H9 (cell line): ENCODE measurements at regions not wholly inside any gene's neighbourhood (a gene's known extent, or its start where the extent isn't known, plus 50 kb on each side); places are given as distances from the start of the nearest gene placed in this dataset.

Experiments used
- DNase-seq: peaks from one replicate; pipeline ENCODE4 v3.0.0-alpha.2; 2017
- H2AFZ ChIP-seq: one replicate; pipeline ENCODE4 v1.6.1; 2013; ENCODE audit warnings: mild to moderate bottlenecking, low read length, control low read depth, moderate library complexity
- H2AK5ac ChIP-seq: 2 replicates; pipeline ENCODE4 v1.6.1; 2013; ENCODE audit warnings: low read length, control low read depth, mixed read lengths; ENCODE audit not compliant: insufficient read length
- H2BK120ac ChIP-seq: one replicate; pipeline ENCODE4 v1.6.1; 2013; ENCODE audit warnings: low read depth, mild to moderate bottlenecking, low read length, control low read depth, inconsistent platforms; ENCODE audit not compliant: poor library complexity, severe bottlenecking
- H2BK12ac ChIP-seq: 2 replicates; pipeline ENCODE4 v1.6.1; 2013; ENCODE audit warnings: low read length, control low read depth, mixed read lengths, low read depth; ENCODE audit not compliant: insufficient read length
- H2BK15ac ChIP-seq: 2 replicates; pipeline ENCODE4 v1.6.1; 2013; ENCODE audit warnings: low read depth, low read length, control low read depth
- H2BK20ac ChIP-seq: one replicate; pipeline ENCODE4 v1.6.1; 2013; ENCODE audit warnings: low read depth, mild to moderate bottlenecking, low read length, control low read depth, inconsistent platforms; ENCODE audit not compliant: poor library complexity, severe bottlenecking
- H2BK5ac ChIP-seq: 2 replicates; pipeline ENCODE4 v1.6.1; 2013; ENCODE audit warnings: low read length, control low read depth, mixed read lengths; ENCODE audit not compliant: insufficient read length
- H3K14ac ChIP-seq: 2 replicates; pipeline ENCODE4 v1.6.1; 2013; ENCODE audit warnings: low read length, control low read depth; ENCODE audit not compliant: insufficient read depth
- H3K18ac ChIP-seq: 2 replicates; pipeline ENCODE4 v1.6.1; 2013; ENCODE audit warnings: low read depth, mild to moderate bottlenecking, mixed read lengths, low read length, control low read depth; ENCODE audit not compliant: insufficient read length
- H3K23ac ChIP-seq: 2 replicates; pipeline ENCODE4 v1.6.1; 2013; ENCODE audit warnings: low read length, control low read depth, mixed read lengths, low read depth; ENCODE audit not compliant: insufficient read length
- H3K23me2 ChIP-seq: 2 replicates; pipeline ENCODE4 v1.6.1; 2013; ENCODE audit warnings: low read depth, mild to moderate bottlenecking, mixed read lengths, low read length, control low read depth; ENCODE audit not compliant: insufficient read length, poor library complexity, severe bottlenecking
- H3K27ac ChIP-seq: 2 replicates; pipeline ENCODE4 v1.5.1; 2013; ENCODE audit warnings: low read length, control low read depth, mixed read lengths, low read depth; ENCODE audit not compliant: insufficient read length
- H3K27me3 ChIP-seq: 2 replicates; pipeline ENCODE4 v1.6.1; 2013; ENCODE audit warnings: low read length, control low read depth, inconsistent platforms; ENCODE audit not compliant: insufficient read depth
- H3K4ac ChIP-seq: 2 replicates; pipeline ENCODE4 v1.6.1; 2013; ENCODE audit warnings: low read depth, mild to moderate bottlenecking, control low read depth, inconsistent platforms, low read length, moderate library complexity
- H3K4me1 ChIP-seq: 2 replicates; pipeline ENCODE4 v1.6.1; 2013; ENCODE audit warnings: low read length, control low read depth, inconsistent platforms; ENCODE audit not compliant: insufficient read depth
- H3K4me2 ChIP-seq: 2 replicates; pipeline ENCODE4 v1.6.1; 2013; ENCODE audit warnings: low read length, control low read depth, mixed read lengths; ENCODE audit not compliant: insufficient read length, insufficient read depth
- H3K56ac ChIP-seq: 2 replicates; pipeline ENCODE4 v1.6.1; 2013; ENCODE audit warnings: low read depth, mild to moderate bottlenecking, mixed read lengths, low read length, control low read depth; ENCODE audit not compliant: insufficient read length
- H3K79me1 ChIP-seq: 2 replicates; pipeline ENCODE4 v1.6.1; 2013; ENCODE audit warnings: low read depth, mild to moderate bottlenecking, moderate library complexity, low read length, control low read depth, inconsistent platforms; ENCODE audit not compliant: insufficient read depth, poor library complexity, severe bottlenecking
- H3K79me2 ChIP-seq: 2 replicates; pipeline ENCODE4 v1.6.1; 2013; ENCODE audit warnings: low read length, control low read depth, inconsistent platforms; ENCODE audit not compliant: insufficient read depth
- H3K9ac ChIP-seq: 2 replicates; pipeline ENCODE4 v1.6.1; 2013; ENCODE audit warnings: low read length, control low read depth, mixed read lengths; ENCODE audit not compliant: insufficient read length; ENCODE audit errors: extremely low read depth
- H3K9me3 ChIP-seq: one replicate; pipeline ENCODE4 v1.6.1; 2013; ENCODE audit warnings: low read depth, low read length, inconsistent platforms; ENCODE audit not compliant: control insufficient read depth
- H3T11ph ChIP-seq: one replicate; pipeline ENCODE4 v1.6.1; 2013; ENCODE audit warnings: mild to moderate bottlenecking, low read length, control low read depth, inconsistent platforms
- H4K20me1 ChIP-seq: one replicate; pipeline ENCODE4 v1.6.1; 2013; ENCODE audit not compliant: control insufficient read depth, insufficient read length, insufficient read depth
- H4K5ac ChIP-seq: 2 replicates; pipeline ENCODE4 v1.6.1; 2013; ENCODE audit warnings: low read depth, mild to moderate bottlenecking, mixed read lengths, low read length, control low read depth; ENCODE audit not compliant: insufficient read length
- H4K8ac ChIP-seq: replicated peaks from 2 replicates; pipeline ENCODE4 v1.6.1; 2013; ENCODE audit warnings: low read length, control low read depth, mixed read lengths, low read depth; ENCODE audit not compliant: insufficient read length
- H4K91ac ChIP-seq: 2 replicates; pipeline ENCODE4 v1.6.1; 2013; ENCODE audit warnings: low read depth, mild to moderate bottlenecking, moderate library complexity, mixed read lengths, low read length, control low read depth; ENCODE audit not compliant: insufficient read length
- H3K27ac Mint-ChIP-seq, 3 experiments: 2 replicates in 2 of 3; 3 replicates in 1 of 3; pipeline ENCODE4 v1.8.0; 2020 to 2021; ENCODE audit warnings: mixed read lengths in 3 of 3, mild to moderate bottlenecking in 1 of 3, moderate library complexity in 1 of 3
- H3K27me3 Mint-ChIP-seq: 2 replicates; pipeline ENCODE4 v1.8.0; 2021; ENCODE audit warnings: low read depth, mild to moderate bottlenecking, moderate library complexity, mixed read lengths
- H3K36me3 Mint-ChIP-seq, 3 experiments: 2 replicates in 2 of 3; 3 replicates in 1 of 3; pipeline ENCODE4 v1.8.0; 2020 to 2021; ENCODE audit warnings: low read depth in 3 of 3, mixed read lengths in 3 of 3; ENCODE audit not compliant: insufficient read depth in 1 of 3
- H3K4me1 Mint-ChIP-seq, 2 experiments: 2 replicates each; pipeline ENCODE4 v1.8.0; 2020; ENCODE audit warnings: mixed read lengths in 2 of 2
- H3K4me3 Mint-ChIP-seq, 2 experiments: 2 replicates in 1 of 2; 3 replicates in 1 of 2; pipeline ENCODE4 v1.8.0; 2020 to 2021; ENCODE audit warnings: mild to moderate bottlenecking in 2 of 2, mixed read lengths in 2 of 2, moderate library complexity in 1 of 2
- H3K9me3 Mint-ChIP-seq, 2 experiments: 2 replicates in 1 of 2; 3 replicates in 1 of 2; pipeline ENCODE4 v1.8.0; 2020; ENCODE audit warnings: mild to moderate bottlenecking in 2 of 2, mixed read lengths in 2 of 2, moderate library complexity in 1 of 2
- WGBS: extraction: QIAGEN DNeasy Blood & Tissue Kit; methylation state at CpG from one replicate; pipeline ENCODE4 v1.1.7; 2013; ENCODE audit warnings: missing lambda C conversion rate, low lambda C conversion rate, mixed read lengths; ENCODE audit not compliant: insufficient read length; ENCODE audit errors: extremely low coverage; 5-methylcytosine and 5-hydroxymethylcytosine counted together
- TF ChIP-seq, protein P1 (sequence below): fragments of 200-600 bp; sonication (generic); conservative IDR thresholded peaks from 3 replicates; pipeline ENCODE4 v1.8.0; 2021; ENCODE audit warnings: antibody characterized with exemption, mild to moderate bottlenecking

DNA sequence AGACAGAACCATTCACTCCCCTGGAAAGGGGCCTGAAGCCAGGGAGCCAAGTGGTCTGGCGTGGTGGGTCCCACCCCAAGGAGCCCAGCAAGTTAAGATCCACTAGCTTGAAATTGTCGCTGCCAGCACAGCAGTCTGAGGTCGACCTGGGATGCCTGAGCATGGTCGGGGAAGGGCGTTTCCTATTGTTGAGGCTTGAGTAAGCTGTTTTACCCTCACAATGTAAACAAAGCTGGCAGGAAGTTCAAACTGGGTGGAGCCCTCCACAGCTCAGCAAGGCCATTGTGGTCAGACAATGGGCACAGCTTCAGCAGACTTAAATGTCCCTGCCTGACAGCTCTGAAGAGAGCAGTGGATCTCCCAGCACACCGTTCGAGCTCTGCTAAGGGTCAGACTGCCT, 195.6 kb upstream of the DACH1 start:
- Histone ChIP-seq H4K20me1 (no peaks in the 10 kb centered on the region), H2BK12ac (no peak overlapping the region), H4K91ac (no peak overlapping the region), H2BK20ac (no peak overlapping the region), H4K5ac (no peak overlapping the region), H3K4me1 (peaks cover 3% of the 10 kb centered on the region; the same call in 1 of the 2 replicates), H3K23me2 (no peaks in the 10 kb centered on the region), H2BK5ac (no peak overlapping the region), H3K79me2 (no peaks in the 10 kb centered on the region), H3K14ac (no peak overlapping the region; the same call in 1 of the 2 replicates), H2AK5ac (no peak overlapping the region), H3K27ac (no peak overlapping the region), H3K4ac (no peak overlapping the region), H2AFZ (no peak overlapping the region), H3K4me2 (no peak overlapping the region), H3T11ph (no peak overlapping the region), H2BK120ac (no peak overlapping the region), H3K27me3 (no peaks in the 10 kb centered on the region), H3K18ac (no peak overlapping the region), H3K9me3 (no peaks in the 10 kb centered on the region), H3K56ac (no peak overlapping the region), H3K9ac (no peak overlapping the region), H3K23ac (no peak overlapping the region), H2BK15ac (no peak overlapping the region), H4K8ac (no peak overlapping the region), H3K79me1 (no peaks in the 10 kb centered on the region)
- WGBS = no CpG with 5 or more reads among the region's 7 CpGs
- peak; percentile 91 for DNase-seq
- H3K27me3 Mint-ChIP-seq = peaks cover 63% of the 10 kb centered on the region
- H3K27ac Mint-ChIP-seq = peak overlapping the region in 2 of 3 experiments; percentile 51 to 83; a peak in 2 of 7 replicates
- peaks cover 20 to 29% of the 10 kb centered on the region in 2 experiments for H3K4me1 Mint-ChIP-seq
- H3K4me3 Mint-ChIP-seq = peak overlapping the region in 1 of 2 experiments; percentile 16; a peak in 1 of 5 replicates
- peaks cover 19 to 36% of the 10 kb centered on the region in 2 experiments for H3K9me3 Mint-ChIP-seq
- TF ChIP-seq, protein P1, sequence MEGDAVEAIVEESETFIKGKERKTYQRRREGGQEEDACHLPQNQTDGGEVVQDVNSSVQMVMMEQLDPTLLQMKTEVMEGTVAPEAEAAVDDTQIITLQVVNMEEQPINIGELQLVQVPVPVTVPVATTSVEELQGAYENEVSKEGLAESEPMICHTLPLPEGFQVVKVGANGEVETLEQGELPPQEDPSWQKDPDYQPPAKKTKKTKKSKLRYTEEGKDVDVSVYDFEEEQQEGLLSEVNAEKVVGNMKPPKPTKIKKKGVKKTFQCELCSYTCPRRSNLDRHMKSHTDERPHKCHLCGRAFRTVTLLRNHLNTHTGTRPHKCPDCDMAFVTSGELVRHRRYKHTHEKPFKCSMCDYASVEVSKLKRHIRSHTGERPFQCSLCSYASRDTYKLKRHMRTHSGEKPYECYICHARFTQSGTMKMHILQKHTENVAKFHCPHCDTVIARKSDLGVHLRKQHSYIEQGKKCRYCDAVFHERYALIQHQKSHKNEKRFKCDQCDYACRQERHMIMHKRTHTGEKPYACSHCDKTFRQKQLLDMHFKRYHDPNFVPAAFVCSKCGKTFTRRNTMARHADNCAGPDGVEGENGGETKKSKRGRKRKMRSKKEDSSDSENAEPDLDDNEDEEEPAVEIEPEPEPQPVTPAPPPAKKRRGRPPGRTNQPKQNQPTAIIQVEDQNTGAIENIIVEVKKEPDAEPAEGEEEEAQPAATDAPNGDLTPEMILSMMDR = no peak
- peaks cover 0 to 19% (median 12%) of the 10 kb centered on the region in 3 experiments; a peak in 4 of 7 replicates for H3K36me3 Mint-ChIP-seq
